Femur (tissue), 1 donor: ENCODE measurements at regions not wholly inside any gene's neighbourhood (a gene's known extent, or its start where the extent isn't known, plus 50 kb on each side); places are given as distances from the start of the nearest gene placed in this dataset.

ENCODE experiments used
- DNase-seq: peaks from one replicate; pipeline ENCODE4 v3.0.0-alpha.2; 2017

DNA sequence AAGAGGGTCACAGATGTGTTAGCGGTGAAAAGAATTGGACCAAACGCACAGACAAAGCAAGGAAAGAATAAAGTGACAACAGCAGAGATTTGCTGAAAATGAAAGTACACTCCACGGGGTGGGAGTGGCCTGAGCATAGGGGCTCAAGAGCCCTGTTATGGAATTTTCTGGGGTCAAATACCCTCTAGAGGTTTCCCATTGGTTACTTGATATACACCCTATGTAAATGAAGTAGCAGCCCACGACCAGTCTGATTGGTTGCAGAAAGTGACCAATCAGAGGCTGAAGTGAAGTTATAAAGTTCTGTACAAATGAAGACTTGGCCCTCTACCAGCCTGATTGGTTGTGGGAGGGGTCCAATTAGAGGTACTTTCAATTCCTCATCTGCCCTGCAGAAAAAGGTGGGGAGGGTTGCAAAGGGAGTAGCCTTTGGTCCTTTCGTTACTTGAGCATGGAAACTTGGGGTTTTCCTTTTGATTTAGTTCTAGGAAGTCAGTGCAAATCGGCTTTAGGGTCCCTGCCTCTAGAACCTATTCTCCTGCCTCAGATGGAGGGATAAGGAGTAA lies 125.6 kb upstream of the PRPS1L1 start:
- DNase-seq = no peak

DNA sequence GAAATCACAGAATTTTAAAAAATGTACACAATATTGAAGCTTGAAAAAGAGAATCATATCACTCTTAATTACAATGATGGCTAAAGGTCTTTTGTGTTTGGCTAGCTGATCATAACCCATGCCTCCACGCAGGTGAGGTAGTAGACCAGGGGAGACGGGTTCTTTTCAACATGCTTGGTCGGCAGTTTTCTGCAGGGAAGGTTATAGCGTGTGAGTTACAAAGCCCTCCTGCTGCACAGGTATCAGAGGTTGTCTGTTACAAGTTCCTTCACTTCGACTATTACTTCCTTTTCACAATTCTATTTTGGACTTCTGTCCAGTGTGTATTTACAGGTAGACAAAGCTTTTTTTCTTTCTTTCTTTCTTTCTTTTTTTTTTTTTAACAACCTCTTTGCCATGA lies 127.1 kb upstream of the PRPS1L1 start:
- no peak for DNase-seq

DNA sequence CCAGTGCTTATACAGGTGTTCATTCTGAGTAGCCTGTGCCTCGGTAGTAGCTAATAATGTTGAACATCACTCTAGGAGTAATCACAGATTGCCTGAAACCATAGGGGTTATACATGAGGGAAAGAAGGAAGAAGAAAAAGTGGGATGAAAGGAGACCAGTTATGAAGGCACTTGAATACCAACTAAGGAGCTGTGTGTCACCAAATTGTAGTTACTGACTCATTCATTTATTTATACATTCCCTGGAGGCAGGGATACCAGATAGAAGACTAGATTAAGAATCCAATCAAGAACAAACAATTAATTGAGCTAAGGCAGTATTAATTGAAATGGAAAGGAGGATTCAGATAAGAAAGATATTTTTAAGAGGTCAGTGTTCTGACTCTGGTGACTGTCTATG lies 129.6 kb upstream of the PRPS1L1 start:
- no peak for DNase-seq

DNA sequence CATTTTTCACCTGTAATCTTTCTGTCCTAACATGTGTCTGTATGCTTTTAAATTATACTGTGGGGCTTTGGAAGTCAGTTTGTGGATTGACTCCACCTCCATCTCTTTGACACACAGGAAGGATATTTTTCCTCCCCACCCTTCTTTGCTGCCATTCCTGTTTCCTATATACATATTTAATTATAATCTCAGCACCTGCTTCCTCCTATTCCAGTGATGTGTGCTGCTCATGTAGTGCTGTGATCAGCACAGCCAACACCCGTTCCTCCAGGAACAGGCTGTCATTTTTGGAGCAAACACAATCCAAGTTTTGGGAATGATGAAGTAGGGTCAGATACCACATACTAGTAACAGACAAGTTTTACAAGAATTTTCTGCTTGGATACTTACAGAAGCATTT lies 135.0 kb upstream of the PRPS1L1 start:
- DNase-seq = no peak

DNA sequence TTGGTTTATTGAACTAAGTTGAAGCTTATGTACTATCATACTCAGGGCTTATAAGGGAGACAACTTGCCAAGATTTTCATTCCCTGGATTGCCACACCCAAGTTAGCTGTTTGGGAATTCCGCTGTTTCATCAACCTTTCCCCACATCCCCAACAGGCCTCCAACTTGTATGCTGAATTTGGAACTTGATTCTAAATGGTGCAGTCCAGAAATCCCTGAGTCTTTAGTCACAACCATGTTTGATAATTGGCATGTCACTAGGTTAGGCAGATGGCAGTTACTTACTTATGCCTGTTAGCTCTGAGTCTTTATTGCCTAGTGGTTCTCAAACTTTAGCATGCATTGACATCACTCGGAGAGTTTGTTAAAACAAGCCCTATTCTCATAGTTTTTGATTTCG lies 135.4 kb upstream of the PRPS1L1 start:
- no peak for DNase-seq

DNA sequence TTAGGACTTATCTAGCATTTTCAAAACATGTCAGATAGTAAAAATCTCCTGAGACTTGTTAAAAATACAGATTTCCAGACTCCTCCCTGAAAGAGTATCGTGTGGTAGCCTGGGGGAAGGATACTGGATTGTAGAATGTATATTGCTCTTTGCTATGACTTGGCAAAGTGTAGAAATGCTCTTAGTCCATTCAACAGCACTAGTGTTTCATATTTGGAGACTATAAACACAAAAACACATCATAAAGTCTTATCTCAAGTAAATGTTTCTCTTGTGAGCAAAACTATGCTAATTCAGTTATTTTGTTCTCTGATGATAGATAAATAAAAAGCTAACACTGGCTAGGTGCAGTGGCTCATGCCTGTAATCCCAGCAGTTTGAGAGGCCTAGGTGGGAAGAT lies 137.5 kb upstream of the PRPS1L1 start:
- DNase-seq = no peak

GRCh38 chr7:18166002-18166401 lies 138.4 kb upstream of the PRPS1L1 start:
- DNase-seq = no peak

DNA sequence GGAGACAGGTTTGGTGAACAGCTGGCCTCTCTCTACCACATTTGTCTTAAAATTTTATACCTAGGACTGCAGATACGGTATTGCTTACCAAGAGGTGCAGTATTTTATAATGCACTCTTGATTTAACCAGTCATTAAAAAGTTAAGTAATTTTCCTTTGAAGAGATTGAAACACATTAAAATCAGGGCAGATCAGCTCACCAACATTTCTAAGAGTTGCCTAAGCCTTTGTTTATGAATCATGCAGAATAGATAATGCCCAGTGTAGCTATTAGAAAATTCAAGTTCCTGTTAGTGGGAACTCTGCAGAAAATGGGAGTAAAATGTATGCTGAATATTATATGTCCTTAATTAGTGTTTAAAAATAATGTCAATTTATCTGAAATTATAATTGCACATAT lies 140.2 kb upstream of the PRPS1L1 start:
- no peak for DNase-seq

DNA sequence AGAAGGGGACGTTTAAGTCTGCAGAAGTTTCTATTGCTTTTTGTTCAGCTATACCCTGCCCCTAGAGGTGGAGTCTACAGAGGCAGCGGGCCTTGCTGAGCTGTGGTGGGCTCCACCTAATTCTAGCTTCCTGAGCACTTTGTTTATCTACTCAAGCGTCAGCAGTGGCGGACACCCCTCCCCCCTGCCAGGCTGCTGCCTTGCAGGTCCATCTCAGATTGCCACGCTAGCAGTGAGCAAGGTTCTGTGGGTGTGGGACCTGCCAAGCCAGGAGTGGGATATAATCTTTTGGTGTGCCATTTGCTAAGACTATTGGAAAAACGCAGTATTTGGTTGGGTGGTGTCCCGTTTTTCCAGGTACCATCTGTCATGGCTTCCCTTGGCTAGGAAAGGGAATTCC lies 147.3 kb upstream of the PRPS1L1 start:
- no peak for DNase-seq

- DNase-seq = no peak
These were observed 148.3 kb upstream of the PRPS1L1 start for GRCh38 chr7:18175801-18176450.

DNA sequence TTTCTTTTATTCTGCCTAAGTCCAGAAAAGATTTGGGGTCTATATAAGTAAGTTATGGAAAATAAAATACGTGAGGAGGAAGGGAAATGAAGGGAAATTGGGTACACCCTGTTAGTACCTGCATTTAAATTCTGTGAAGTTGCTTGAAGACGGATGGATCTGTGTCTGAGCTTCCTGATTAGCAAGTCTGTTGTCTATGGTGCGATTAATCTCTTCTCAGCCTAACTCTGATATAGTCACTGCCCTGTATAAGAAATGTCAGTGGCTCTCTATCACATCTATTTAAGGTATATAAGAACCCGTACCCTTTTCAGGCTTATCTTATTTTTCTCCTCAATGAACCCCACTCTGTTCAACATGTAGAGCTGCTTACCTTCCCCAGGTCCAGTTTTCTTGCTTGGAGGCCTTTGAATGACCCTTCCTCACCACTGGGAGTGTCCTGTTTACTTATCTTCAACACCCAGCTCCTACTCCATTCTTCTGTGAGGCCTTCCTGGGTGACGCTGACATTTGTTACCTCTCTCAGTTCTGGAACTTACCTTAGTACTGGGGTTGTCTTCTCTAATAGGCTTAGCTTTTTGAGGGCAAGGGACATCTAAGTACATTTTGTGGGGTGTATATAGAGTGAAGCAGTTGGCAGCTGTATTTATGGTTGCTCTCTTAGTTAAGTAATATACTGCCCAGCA lies 149.6 kb upstream of the PRPS1L1 start:
- no peak for DNase-seq

GRCh38 chr7:18177815-18178660 lies 150.4 kb upstream of the PRPS1L1 start:
- peak; percentile 21 for DNase-seq

- DNase-seq = no peak
These were observed 151.4 kb upstream of the PRPS1L1 start for GRCh38 chr7:18179093-18179492.

- no peak for DNase-seq
These were observed 153.0 kb upstream of the PRPS1L1 start for GRCh38 chr7:18180685-18181084.

DNA sequence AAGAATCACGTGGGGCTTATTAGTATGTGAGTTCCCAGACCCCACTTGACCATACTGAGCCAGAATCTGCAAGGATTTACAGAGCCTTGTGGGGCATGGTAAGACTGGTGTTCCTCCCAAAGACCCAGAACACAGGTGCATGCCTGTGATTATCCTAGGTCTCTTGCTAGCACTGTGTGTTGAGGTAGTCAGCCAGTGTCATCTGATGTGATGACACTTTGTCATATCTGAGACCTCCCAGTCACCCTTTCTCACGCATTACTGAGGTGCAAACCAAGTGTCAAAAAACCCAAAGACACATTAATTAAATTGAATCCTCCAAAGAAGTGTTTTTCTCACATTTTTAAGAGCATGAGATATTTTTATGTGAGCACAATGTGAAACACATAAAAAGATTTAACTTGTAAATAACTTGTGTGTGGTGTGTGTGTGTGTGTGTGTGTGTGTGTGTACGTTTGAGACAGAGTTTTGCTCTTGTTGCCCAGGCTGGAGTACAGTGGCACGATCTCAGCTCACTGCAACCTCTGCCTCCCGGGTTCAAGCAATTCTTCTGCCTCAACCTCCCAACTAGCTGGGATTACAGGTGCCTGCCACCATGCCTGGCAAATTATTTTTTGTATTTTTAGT lies 162.0 kb upstream of the PRPS1L1 start:
- no peak for DNase-seq

- DNase-seq = no peak
These were observed 163.7 kb upstream of the PRPS1L1 start for GRCh38 chr7:18191341-18191740.

- DNase-seq = no peak
These were observed 164.4 kb upstream of the PRPS1L1 start for GRCh38 chr7:18191862-18192625.

GRCh38 chr7:18194616-18195015 lies 167.0 kb upstream of the PRPS1L1 start:
- no peak for DNase-seq

- DNase-seq = no peak
These were observed 169.0 kb upstream of the PRPS1L1 start for GRCh38 chr7:18196638-18197037.

DNA sequence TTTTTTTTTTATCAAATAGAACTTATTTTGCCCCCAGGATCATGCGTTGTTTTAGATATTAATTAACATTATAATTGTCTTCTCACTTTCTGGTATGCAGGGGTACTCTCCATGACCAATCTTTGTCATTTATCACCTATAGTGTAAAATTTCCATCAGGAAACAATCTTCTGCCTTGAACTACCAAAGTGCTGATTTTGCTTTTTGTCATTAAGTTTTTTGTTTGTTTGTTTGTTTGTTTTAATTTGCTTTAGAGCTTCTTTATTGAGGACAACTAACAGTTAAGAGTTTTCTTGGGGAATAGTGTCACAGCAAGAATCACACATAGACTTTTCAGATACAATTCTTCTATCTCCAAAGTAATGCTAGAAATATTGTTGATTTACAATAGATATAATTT lies 171.2 kb upstream of the PRPS1L1 start:
- no peak for DNase-seq

DNA sequence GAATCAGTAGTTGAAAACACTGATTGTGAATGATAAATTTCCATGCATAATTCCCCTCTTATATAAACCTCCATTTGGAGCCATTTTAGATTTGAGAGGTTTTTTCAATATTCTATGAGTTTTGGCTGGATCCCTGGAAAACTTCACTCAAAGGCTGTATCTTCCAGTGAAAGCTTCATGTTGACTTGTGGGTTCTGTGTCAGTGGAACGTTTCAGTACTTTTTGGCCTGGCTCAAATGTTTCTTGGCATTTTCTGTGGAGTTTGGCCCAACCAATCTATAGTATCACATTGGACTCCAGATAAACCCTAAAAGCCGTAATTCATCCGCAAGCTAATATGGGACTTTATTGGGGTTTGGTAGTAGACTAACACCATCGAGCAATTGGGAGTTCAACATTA lies 172.6 kb upstream of the PRPS1L1 start:
- DNase-seq = peak; percentile 50

- peak; percentile 28 for DNase-seq
These were observed 173.2 kb upstream of the PRPS1L1 start for GRCh38 chr7:18200855-18201254.
